HG03097 (cell line): ENCODE measurements at regions not wholly inside any gene's neighbourhood (a gene's known extent, or its start where the extent isn't known, plus 50 kb on each side); places are given as distances from the start of the nearest gene placed in this dataset.
"Not testable (repeated sequence)": the region's sequence is repeated elsewhere in the genome, so short reads cannot be mapped to it uniquely, and the experiment has no call there.

Source experiments
- ATAC-seq: cut with Tn5 transposase; IDR thresholded peaks from one replicate; pipeline ENCODE4 v1.9.1; 2021; ENCODE audit not compliant: unreplicated experiment, low FRiP score

GRCh38 chr5:27769748-27770402 lies 731.5 kb upstream of the CDH9 start:
- no peak for ATAC-seq

GRCh38 chr5:27748847-27749246 lies 710.5 kb upstream of the CDH9 start:
- ATAC-seq, result no peak

- ATAC-seq, result not testable (repeated sequence)
These were observed 705.1 kb upstream of the CDH9 start for GRCh38 chr5:27743383-27743979.

- no peak for ATAC-seq
These were observed 704.4 kb upstream of the CDH9 start for GRCh38 chr5:27742805-27743204.

- ATAC-seq, result no peak
These were observed 696.5 kb upstream of the CDH9 start for GRCh38 chr5:27734838-27735237.

- ATAC-seq, result no peak
These were observed 694.9 kb upstream of the CDH9 start for GRCh38 chr5:27733237-27733636.

GRCh38 chr5:27727254-27727653 lies 688.9 kb upstream of the CDH9 start:
- no peak for ATAC-seq

GRCh38 chr5:27722337-27722736 lies 684.0 kb upstream of the CDH9 start:
- ATAC-seq, result no peak

- ATAC-seq, result no peak
These were observed 670.1 kb upstream of the CDH9 start for GRCh38 chr5:27708534-27708933.

- no peak for ATAC-seq
These were observed 668.4 kb upstream of the CDH9 start for GRCh38 chr5:27706832-27707231.

GRCh38 chr5:27705661-27706060 lies 667.3 kb upstream of the CDH9 start:
- ATAC-seq, result no peak

GRCh38 chr5:27701931-27702903 lies 663.8 kb upstream of the CDH9 start:
- ATAC-seq, result no peak

- no peak for ATAC-seq
These were observed 662.1 kb upstream of the CDH9 start for GRCh38 chr5:27700526-27700925.

GRCh38 chr5:27682600-27682999 lies 644.2 kb upstream of the CDH9 start:
- ATAC-seq, result no peak

- no peak for ATAC-seq
These were observed 614.1 kb upstream of the CDH9 start for GRCh38 chr5:27652505-27652904.

GRCh38 chr5:27639005-27639612 lies 600.7 kb upstream of the CDH9 start:
- no peak for ATAC-seq

- ATAC-seq, result no peak
These were observed 581.6 kb upstream of the CDH9 start for GRCh38 chr5:27619982-27620381.

- no peak for ATAC-seq
These were observed 573.8 kb upstream of the CDH9 start for GRCh38 chr5:27612161-27612560.

- ATAC-seq, result no peak
These were observed 570.6 kb upstream of the CDH9 start for GRCh38 chr5:27608992-27609391.

- no peak for ATAC-seq
These were observed 560.2 kb upstream of the CDH9 start for GRCh38 chr5:27598576-27598975.

GRCh38 chr5:27594141-27594540 lies 555.8 kb upstream of the CDH9 start:
- ATAC-seq, result no peak
